ENCODE measurements at regions not wholly inside any gene's neighbourhood (a gene's known extent, or its start where the extent isn't known, plus 50 kb on each side); places are given as distances from the start of the nearest gene placed in this dataset.

- TF ChIP-seq CTCF (IDR thresholded peaks at IDR 0.05) (no peak), EZH2 (IDR thresholded peaks at IDR 0.05; ENCODE audit: borderline replicate concordance, insufficient read depth, low read depth, low read length, poor library complexity, severe bottlenecking) (no peak)
These were observed 169.9 kb upstream of the HS3ST1 start for GRCh38 chr4:11598591-11598990.

Measured in B cell (primary cell).